Upper lobe of left lung (tissue), 6 donors: ENCODE measurements at regions not wholly inside any gene's neighbourhood (a gene's known extent, or its start where the extent isn't known, plus 50 kb on each side); places are given as distances from the start of the nearest gene placed in this dataset.
"Not testable (repeated sequence)": the region's sequence is repeated elsewhere in the genome, so short reads cannot be mapped to it uniquely, and the experiment has no call there.

Experiments
- ATAC-seq, 2 donors: fragments of 200-7000 bp; cut with Tn5 transposase; one replicate each; pipeline ENCODE4 v1.9.1; 2022; ENCODE audit warnings: mild to moderate bottlenecking in 2 of 2, moderate library complexity in 2 of 2; ENCODE audit not compliant: low FRiP score in 2 of 2
- DNase-seq, 2 donors: peaks; one replicate each; pipeline ENCODE4 v3.0.0-alpha.2; 2019 to 2020
- H3K27ac ChIP-seq, 4 donors: fragments of 200-600 bp; sonication (generic); one replicate each; pipeline ENCODE4 v1.5.1; 2016 to 2019
- H3K27me3 ChIP-seq, 4 donors: fragments of 200-600 bp; sonication (generic); one replicate each; pipeline ENCODE4 v1.5.1; 2017 to 2019
- H3K36me3 ChIP-seq, 4 donors: fragments of 200-600 bp; sonication (generic); one replicate each; pipeline ENCODE4 v1.5.1; 2016 to 2019
- H3K4me1 ChIP-seq, 4 donors: fragments of 200-600 bp; sonication (generic); one replicate each; pipeline ENCODE4 v1.5.1; 2018 to 2019
- H3K4me3 ChIP-seq, 4 donors: fragments of 200-600 bp; sonication (generic); one replicate each; pipeline ENCODE4 v1.5.1; 2017 to 2019; ENCODE audit warnings: mild to moderate bottlenecking in 2 of 4, moderate library complexity in 1 of 4
- H3K9me3 ChIP-seq, 4 donors: fragments of 200-600 bp; sonication (generic); one replicate each; pipeline ENCODE4 v1.5.1; 2018 to 2019
- CTCF ChIP-seq, 6 experiments: fragments of 450-650 bp in 4 of 6; fragments of 200-600 bp in 2 of 6; sonication (generic) in 2 of 6; IDR thresholded peaks; one replicate each; pipeline ENCODE4 v1.5.1; 2016 to 2019; ENCODE audit warnings: antibody characterized with exemption in 6 of 6
- EP300 ChIP-seq, 4 donors: sonication (generic); formaldehyde crosslinking; IDR thresholded peaks; one replicate each; pipeline ENCODE4 v1.5.1; 2017; ENCODE audit warnings: antibody characterized with exemption in 4 of 4, control low read depth in 2 of 4
- POLR2A ChIP-seq, 4 donors: fragments of 450-650 bp; IDR thresholded peaks; one replicate each; pipeline ENCODE4 v1.5.1; 2016 to 2017; ENCODE audit warnings: antibody characterized with exemption in 4 of 4, mild to moderate bottlenecking in 2 of 4
- POLR2AphosphoS5 ChIP-seq, 2 donors: sonication (generic); formaldehyde crosslinking; IDR thresholded peaks; one replicate each; pipeline ENCODE4 v1.5.1; 2017; ENCODE audit warnings: antibody characterized with exemption in 2 of 2
- WGBS, 2 donors: methylation state at CpG; one replicate each; pipeline ENCODE4 v1.1.5; 2017 to 2018; 5-methylcytosine and 5-hydroxymethylcytosine counted together
- small RNA-seq, 4 donors: library from RNA; depleted of rRNA; stranded (forward); fragments of <200 nt; gene quantifications; one replicate each; pipeline ENCODE3, GENCODE V24; 2016
- donor health status: DM: no; HTN: no; CAD: no; lungs with moderate emphysema.
- donor health status: DM: no; HTN: yes; CAD: no; lungs with severe emphysema.

GRCh38 chr17:43309505-43310332 lies 75.9 kb upstream of the RNU2-1 start:
- ATAC-seq (no peak), DNase-seq (no peak)
- Histone ChIP-seq H3K27ac (peak overlapping the region in 1 of 4 donors; percentile 10), H3K27me3 (no peaks in the 10 kb centered on the region), H3K4me3 (no peak overlapping the region), H3K4me1 (no peaks in the 10 kb centered on the region), H3K36me3 (no peaks in the 10 kb centered on the region), H3K9me3 (no peaks in the 10 kb centered on the region)
- TF ChIP-seq POLR2A (IDR thresholded peaks at IDR 0.05), result no peak
- no peak for TF ChIP-seq CTCF (IDR thresholded peaks at IDR 0.05)
- no peak for TF ChIP-seq POLR2AphosphoS5 (IDR thresholded peaks at IDR 0.05)
- TF ChIP-seq EP300 (IDR thresholded peaks at IDR 0.05), result no peak
- whole genome bisulfite sequencing, 2 donors, result 25 to 34% methylated on average over 12 of the region's 12 CpGs

- DNase-seq (no peak), ATAC-seq (no peak)
- H3K9me3 ChIP-seq, result no peaks in the 10 kb centered on the region
- no peaks in the 10 kb centered on the region for H3K4me1 ChIP-seq
- WGBS, 2 donors, result 73 to 74% methylated on average over 6 of the region's 6 CpGs
- TF ChIP-seq POLR2A (IDR thresholded peaks at IDR 0.05) (no peak), POLR2AphosphoS5 (IDR thresholded peaks at IDR 0.05) (no peak), EP300 (IDR thresholded peaks at IDR 0.05) (no peak), CTCF (IDR thresholded peaks at IDR 0.05) (no peak)
- no peaks in the 10 kb centered on the region for H3K36me3 ChIP-seq
- no peak overlapping the region for H3K27ac ChIP-seq
- no peaks in the 10 kb centered on the region for H3K27me3 ChIP-seq
- H3K4me3 ChIP-seq, result no peak overlapping the region
Observed at GRCh38 chr17:43308999-43309398, 75.2 kb upstream of the RNU2-1 start.

DNA sequence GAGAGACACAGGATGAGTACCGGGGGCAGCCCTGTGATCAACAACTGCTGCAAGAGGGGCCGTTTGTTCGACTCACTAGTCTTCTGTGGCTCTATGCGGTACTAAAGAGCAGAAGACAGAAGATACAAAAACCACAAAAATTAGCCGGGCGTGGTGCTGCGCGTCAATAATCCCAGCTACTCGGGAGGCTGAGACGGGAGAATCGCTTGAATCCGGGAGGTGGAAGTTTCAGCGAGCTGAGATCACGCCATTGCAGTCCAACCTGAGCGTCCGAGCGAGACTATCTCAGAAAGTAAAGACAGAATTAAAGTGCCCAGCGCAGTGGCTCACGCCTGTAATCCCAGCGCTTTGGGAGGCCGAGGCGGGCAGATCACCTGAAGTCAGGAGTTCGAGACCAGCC lies 71.0 kb upstream of the RNU2-1 start:
- not testable (repeated sequence) for H3K4me3 ChIP-seq, H3K4me1 ChIP-seq, ATAC-seq, H3K9me3 ChIP-seq, DNase-seq, H3K36me3 ChIP-seq, H3K27ac ChIP-seq, H3K27me3 ChIP-seq
- 94% methylated on average over 7 of the region's 23 CpGs; no CpG with 5 or more reads in 1 of the 2 donors for WGBS, 2 donors

GRCh38 chr17:43303049-43303448 lies 69.3 kb upstream of the RNU2-1 start:
- H3K27ac ChIP-seq, H3K9me3 ChIP-seq, DNase-seq, H3K36me3 ChIP-seq, H3K4me1 ChIP-seq, H3K27me3 ChIP-seq, H3K4me3 ChIP-seq: not testable (repeated sequence)
- ATAC-seq, result peak; percentile 17 to 46
- WGBS, 2 donors, result no CpG with 5 or more reads among the region's 5 CpGs

GRCh38 chr17:43299300-43300076 lies 65.7 kb upstream of the RNU2-1 start:
- not testable (repeated sequence) for ATAC-seq, H3K36me3 ChIP-seq, H3K27ac ChIP-seq, DNase-seq, H3K27me3 ChIP-seq, H3K9me3 ChIP-seq, H3K4me1 ChIP-seq, H3K4me3 ChIP-seq
- WGBS, 2 donors, result no CpG with 5 or more reads among the region's 37 CpGs

GRCh38 chr17:43289670-43290069 lies 55.9 kb upstream of the RNU2-1 start:
- not testable (repeated sequence) for H3K27ac ChIP-seq, H3K9me3 ChIP-seq, ATAC-seq, DNase-seq, H3K4me1 ChIP-seq, H3K27me3 ChIP-seq, H3K36me3 ChIP-seq, H3K4me3 ChIP-seq
- no CpG with 5 or more reads among the region's 11 CpGs for WGBS, 2 donors

DNA sequence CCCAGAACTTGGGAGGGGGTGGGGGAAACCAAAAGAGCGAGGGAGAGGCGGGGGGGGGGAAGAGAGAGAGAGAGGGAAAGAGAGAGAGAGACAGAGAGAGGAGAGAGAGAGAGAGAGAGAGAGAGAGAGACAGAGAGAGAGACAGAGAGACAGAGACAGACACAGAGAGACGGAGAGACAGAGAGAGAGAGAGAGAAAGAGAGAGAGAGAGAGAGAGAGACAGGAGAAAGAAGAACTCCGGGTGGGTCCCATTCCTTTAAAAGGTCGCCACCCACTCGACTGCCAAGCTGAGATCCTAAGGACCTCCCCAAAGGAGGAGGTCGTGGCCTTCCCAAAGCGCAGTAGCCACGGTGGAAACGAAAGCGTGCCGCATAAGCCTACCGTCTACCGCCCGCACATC lies 49.8 kb upstream of the RNU2-1 start:
- not testable (repeated sequence) for H3K9me3 ChIP-seq, DNase-seq, ATAC-seq, H3K4me3 ChIP-seq, H3K36me3 ChIP-seq, H3K4me1 ChIP-seq, H3K27ac ChIP-seq, H3K27me3 ChIP-seq
- no CpG with 5 or more reads among the region's 15 CpGs for whole genome bisulfite sequencing, 2 donors

Small RNA genes lying in the stretch of these regions (small RNA-seq; reads per million reads assigned to genes)
- 0 reads per million in 4 donors for gene RF00004
